GM12874 (cell line): ENCODE measurements at regions not wholly inside any gene's neighbourhood (a gene's known extent, or its start where the extent isn't known, plus 50 kb on each side); places are given as distances from the start of the nearest gene placed in this dataset.

Experiments used
- CTCF ChIP-seq: IDR thresholded peaks from 2 replicates; pipeline ENCODE4 v1.5.1; 2011; ENCODE audit warnings: low read depth, mild to moderate bottlenecking, control low read depth, low read length, moderate library complexity; ENCODE audit not compliant: insufficient read depth

DNA sequence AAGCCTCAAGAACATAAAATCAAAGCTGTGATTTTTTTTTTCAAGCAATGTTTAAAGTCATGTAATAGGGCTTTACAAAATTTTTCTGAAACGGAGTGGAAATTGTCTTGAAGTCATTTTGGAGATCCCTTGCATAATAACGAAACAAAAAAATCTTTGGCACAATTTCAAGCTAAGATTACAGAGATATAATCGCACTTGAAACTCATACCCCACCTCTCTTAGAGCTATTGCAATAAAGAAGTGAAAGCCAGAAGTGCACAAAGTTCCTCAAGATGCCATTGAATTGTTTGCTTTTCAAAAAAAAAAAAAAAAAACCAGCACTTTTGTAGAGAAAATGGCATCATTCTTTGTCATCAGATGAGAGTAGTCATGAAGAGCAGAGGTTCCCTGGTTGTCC lies 152.3 kb downstream of the PAX3 start:
- TF ChIP-seq CTCF = no peak

- no peak for TF ChIP-seq CTCF
Observed at GRCh38 chr2:222142027-222142426, 156.8 kb downstream of the PAX3 start.

- TF ChIP-seq CTCF = no peak
Observed at GRCh38 chr2:222136106-222136630, 162.6 kb downstream of the PAX3 start.

DNA sequence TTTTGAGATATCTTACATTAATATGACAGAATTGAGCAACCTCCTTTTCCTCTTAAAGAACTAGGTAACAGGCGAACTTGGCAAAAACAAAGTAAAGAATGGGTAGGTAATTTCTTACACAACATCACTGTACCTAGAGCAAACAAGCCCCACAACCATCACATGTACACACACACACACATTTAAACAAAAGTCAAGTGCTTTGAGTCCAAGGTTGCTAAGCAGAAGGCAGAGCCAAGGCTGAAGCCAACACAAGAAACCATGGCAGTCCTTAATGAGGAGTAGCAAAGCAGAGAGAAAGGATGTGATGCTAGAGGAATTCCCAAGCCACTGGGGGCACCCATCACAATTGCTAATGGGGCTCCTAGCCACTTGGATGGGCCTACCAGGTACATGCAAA lies 164.1 kb downstream of the PAX3 start:
- TF ChIP-seq CTCF = no peak

DNA sequence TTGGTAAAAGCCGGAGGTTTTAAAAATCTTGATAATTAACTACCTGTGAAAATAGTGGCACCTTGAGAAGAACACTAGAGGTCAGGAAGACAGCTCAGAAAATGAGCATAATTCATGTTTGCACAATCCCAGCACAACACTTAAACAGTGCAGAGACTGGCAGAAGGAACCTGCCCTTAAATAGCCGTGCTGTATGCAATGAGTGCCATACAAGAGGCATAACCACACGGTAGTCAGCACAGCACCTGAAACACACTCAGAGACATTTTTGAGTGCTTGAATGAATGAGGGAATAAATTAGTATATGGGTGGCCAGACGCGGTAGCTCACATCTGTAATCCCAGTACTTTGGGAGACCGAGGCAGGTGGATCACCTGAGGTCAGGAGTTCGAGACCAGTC lies 164.9 kb downstream of the PAX3 start:
- TF ChIP-seq CTCF = no peak

GRCh38 chr2:222130855-222131254 lies 167.9 kb downstream of the PAX3 start:
- no peak for TF ChIP-seq CTCF

- TF ChIP-seq CTCF = no peak
Observed at GRCh38 chr2:222127660-222128059, 171.1 kb downstream of the PAX3 start.

DNA sequence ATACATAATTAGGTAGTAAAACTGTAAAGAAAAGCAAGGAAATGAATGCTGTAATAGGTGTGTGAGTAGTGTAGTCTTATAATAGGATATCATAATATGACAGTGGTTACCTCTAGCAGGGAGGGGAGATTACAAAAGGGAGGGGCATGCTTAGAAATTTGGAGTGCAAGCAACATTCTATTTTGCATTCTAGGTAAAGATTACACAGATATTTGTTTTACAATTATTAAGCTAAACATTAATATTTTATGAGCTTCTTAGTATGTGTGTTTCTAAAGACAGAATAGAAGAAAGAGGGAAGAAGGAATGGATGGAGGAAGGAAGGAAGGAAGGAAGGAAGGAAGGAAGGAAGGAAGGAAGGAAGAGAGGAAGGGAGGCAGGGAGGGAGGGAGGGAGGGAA lies 177.9 kb downstream of the PAX3 start:
- TF ChIP-seq CTCF = no peak
